Progenitor cell of endocrine pancreas (in vitro differentiated cells): ENCODE measurements at regions not wholly inside any gene's neighbourhood (a gene's known extent, or its start where the extent isn't known, plus 50 kb on each side); places are given as distances from the start of the nearest gene placed in this dataset.

ENCODE experiments used
- DNase-seq: peaks from one replicate; pipeline ENCODE4 v3.0.0; 2021; ENCODE audit warnings: low spot score; ENCODE audit not compliant: unreplicated experiment
- H3K27ac Mint-ChIP-seq: 2 replicates; pipeline ENCODE4 v1.8.0; 2021; ENCODE audit warnings: mild to moderate bottlenecking, moderate library complexity, mixed read lengths
- H3K27me3 Mint-ChIP-seq: 2 replicates; pipeline ENCODE4 v1.8.0; 2021; ENCODE audit warnings: mixed read lengths
- H3K36me3 Mint-ChIP-seq: 2 replicates; pipeline ENCODE4 v1.8.0; 2022; ENCODE audit warnings: mixed read lengths; ENCODE audit not compliant: insufficient read depth
- H3K4me1 Mint-ChIP-seq: 2 replicates; pipeline ENCODE4 v1.8.0; 2021; ENCODE audit warnings: low read depth, mixed read lengths
- H3K4me3 Mint-ChIP-seq: 2 replicates; pipeline ENCODE4 v1.8.0; 2021; ENCODE audit warnings: low read depth, mild to moderate bottlenecking, moderate library complexity, mixed read lengths
- H3K9me3 Mint-ChIP-seq: 2 replicates; pipeline ENCODE4 v1.8.0; 2021; ENCODE audit warnings: low read depth, mixed read lengths
- CTCF ChIP-seq: fragments of 200-600 bp; sonication (generic); IDR thresholded peaks from one replicate; pipeline ENCODE4 v1.5.0; 2021; ENCODE audit warnings: antibody characterized with exemption, mild to moderate bottlenecking; ENCODE audit not compliant: unreplicated experiment

GRCh38 chr3:82637574-82637973 is 876.1 kb upstream of the GBE1 start:
- Mint-ChIP-seq H3K27ac (no peak overlapping the region), H3K9me3 (no peaks in the 10 kb centered on the region), H3K27me3 (no peaks in the 10 kb centered on the region), H3K4me1 (peaks cover 4% of the 10 kb centered on the region), H3K4me3 (no peak overlapping the region), H3K36me3 (no peaks in the 10 kb centered on the region)
- DNase-seq = no peak
- TF ChIP-seq CTCF = no peak

- peaks cover 4% of the 10 kb centered on the region for H3K4me1 Mint-ChIP-seq
- no peaks in the 10 kb centered on the region for H3K9me3 Mint-ChIP-seq
- H3K36me3 Mint-ChIP-seq = no peaks in the 10 kb centered on the region
- H3K27me3 Mint-ChIP-seq = no peaks in the 10 kb centered on the region
- no peak for TF ChIP-seq CTCF
- no peak overlapping the region for H3K27ac Mint-ChIP-seq
- H3K4me3 Mint-ChIP-seq = no peak overlapping the region
- DNase-seq = no peak
These were observed 874.7 kb upstream of the GBE1 start for GRCh38 chr3:82636177-82636576.

- Mint-ChIP-seq H3K27ac (no peak overlapping the region), H3K36me3 (no peaks in the 10 kb centered on the region), H3K27me3 (no peaks in the 10 kb centered on the region), H3K9me3 (peaks cover 3% of the 10 kb centered on the region), H3K4me1 (peaks cover 4% of the 10 kb centered on the region), H3K4me3 (no peak overlapping the region)
- DNase-seq = no peak
- TF ChIP-seq CTCF = no peak
These were observed 871.9 kb upstream of the GBE1 start for GRCh38 chr3:82633319-82633718.

GRCh38 chr3:82629937-82630336 is 868.5 kb upstream of the GBE1 start:
- peaks cover 3% of the 10 kb centered on the region for H3K9me3 Mint-ChIP-seq
- H3K4me1 Mint-ChIP-seq = peaks cover 4% of the 10 kb centered on the region
- TF ChIP-seq CTCF = no peak
- no peaks in the 10 kb centered on the region for H3K27me3 Mint-ChIP-seq
- no peaks in the 10 kb centered on the region for H3K36me3 Mint-ChIP-seq
- DNase-seq = no peak
- no peak overlapping the region for H3K4me3 Mint-ChIP-seq
- H3K27ac Mint-ChIP-seq = no peak overlapping the region

GRCh38 chr3:82628385-82629014 is 867.1 kb upstream of the GBE1 start:
- no peak for DNase-seq
- TF ChIP-seq CTCF = no peak
- Mint-ChIP-seq H3K27ac (no peak overlapping the region), H3K36me3 (peaks cover 1% of the 10 kb centered on the region), H3K27me3 (no peaks in the 10 kb centered on the region), H3K9me3 (peaks cover 12% of the 10 kb centered on the region), H3K4me3 (no peak overlapping the region), H3K4me1 (peaks cover 2% of the 10 kb centered on the region)
